ENCODE measurements at regions not wholly inside any gene's neighbourhood (a gene's known extent, or its start where the extent isn't known, plus 50 kb on each side); places are given as distances from the start of the nearest gene placed in this dataset.

DNA sequence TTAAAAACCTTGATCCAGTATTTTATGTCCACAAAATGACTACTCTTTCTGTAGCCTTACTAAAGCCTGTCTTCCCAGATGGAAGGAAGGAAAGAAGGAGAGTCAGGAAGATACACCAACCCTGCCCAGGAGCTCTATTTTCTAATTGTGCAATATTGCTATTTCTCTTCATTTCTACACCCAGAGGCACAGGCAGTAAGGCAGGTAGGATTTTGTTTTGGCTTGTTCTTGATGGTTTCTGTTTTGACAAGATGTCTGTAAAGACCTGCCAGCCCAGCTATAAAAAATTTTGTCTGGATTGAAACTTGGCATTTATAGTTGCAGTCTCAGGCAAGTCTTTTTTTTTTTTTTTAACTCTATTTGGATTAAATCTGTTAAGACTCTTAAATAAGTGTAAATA, 587.5 kb upstream of the ARID1B start:
- Histone ChIP-seq H3K36me3 (ENCODE audit: control insufficient read depth, insufficient read depth, low read length) (no peaks in the 10 kb centered on the region), H3K9ac (no peak overlapping the region), H3K27me3 (ENCODE audit: control insufficient read depth, insufficient read depth, low read length) (no peaks in the 10 kb centered on the region), H3K4me2 (ENCODE audit: low read length) (no peak overlapping the region), H3K4me3 (ENCODE audit: low read depth, low read length) (no peak overlapping the region), H3K27ac (no peak overlapping the region), H3K9me3 (ENCODE audit: control insufficient read depth, low read length) (no peaks in the 10 kb centered on the region), H2AFZ (no peak overlapping the region), H3K79me2 (no peaks in the 10 kb centered on the region), H3K4me1 (no peaks in the 10 kb centered on the region)
- TF ChIP-seq, protein P1, sequence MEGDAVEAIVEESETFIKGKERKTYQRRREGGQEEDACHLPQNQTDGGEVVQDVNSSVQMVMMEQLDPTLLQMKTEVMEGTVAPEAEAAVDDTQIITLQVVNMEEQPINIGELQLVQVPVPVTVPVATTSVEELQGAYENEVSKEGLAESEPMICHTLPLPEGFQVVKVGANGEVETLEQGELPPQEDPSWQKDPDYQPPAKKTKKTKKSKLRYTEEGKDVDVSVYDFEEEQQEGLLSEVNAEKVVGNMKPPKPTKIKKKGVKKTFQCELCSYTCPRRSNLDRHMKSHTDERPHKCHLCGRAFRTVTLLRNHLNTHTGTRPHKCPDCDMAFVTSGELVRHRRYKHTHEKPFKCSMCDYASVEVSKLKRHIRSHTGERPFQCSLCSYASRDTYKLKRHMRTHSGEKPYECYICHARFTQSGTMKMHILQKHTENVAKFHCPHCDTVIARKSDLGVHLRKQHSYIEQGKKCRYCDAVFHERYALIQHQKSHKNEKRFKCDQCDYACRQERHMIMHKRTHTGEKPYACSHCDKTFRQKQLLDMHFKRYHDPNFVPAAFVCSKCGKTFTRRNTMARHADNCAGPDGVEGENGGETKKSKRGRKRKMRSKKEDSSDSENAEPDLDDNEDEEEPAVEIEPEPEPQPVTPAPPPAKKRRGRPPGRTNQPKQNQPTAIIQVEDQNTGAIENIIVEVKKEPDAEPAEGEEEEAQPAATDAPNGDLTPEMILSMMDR (IDR thresholded peaks at IDR 0.05): no peak

DNA sequence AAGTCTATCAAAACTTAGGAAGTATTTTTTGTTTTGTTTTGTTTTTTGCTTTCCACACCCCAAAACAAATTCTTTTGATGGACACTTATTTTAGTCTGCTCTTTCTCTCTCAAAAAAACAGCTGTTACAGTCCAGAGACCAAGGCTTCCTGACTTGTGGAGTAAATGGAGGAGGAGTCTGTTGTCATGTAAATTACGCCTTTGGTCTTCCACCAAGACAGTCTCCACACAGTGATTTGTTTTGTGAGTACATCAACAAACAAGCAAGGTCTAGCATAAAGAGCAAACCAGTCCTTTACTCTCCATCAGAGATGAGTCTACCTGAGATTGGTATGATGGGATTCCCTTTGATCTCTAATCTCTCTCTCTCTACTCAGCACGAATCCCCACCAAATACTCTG, 588.0 kb upstream of the ARID1B start:
- Histone ChIP-seq H2AFZ (no peak overlapping the region), H3K27ac (no peak overlapping the region), H3K4me1 (no peaks in the 10 kb centered on the region), H3K4me2 (ENCODE audit: low read length) (no peak overlapping the region), H3K36me3 (ENCODE audit: control insufficient read depth, insufficient read depth, low read length) (no peaks in the 10 kb centered on the region), H3K9me3 (ENCODE audit: control insufficient read depth, low read length) (no peaks in the 10 kb centered on the region), H3K9ac (no peak overlapping the region), H3K4me3 (ENCODE audit: low read depth, low read length) (no peak overlapping the region), H3K27me3 (ENCODE audit: control insufficient read depth, insufficient read depth, low read length) (no peaks in the 10 kb centered on the region), H3K79me2 (no peaks in the 10 kb centered on the region)
- TF ChIP-seq, protein P1 (IDR thresholded peaks at IDR 0.05): no peak

DNA sequence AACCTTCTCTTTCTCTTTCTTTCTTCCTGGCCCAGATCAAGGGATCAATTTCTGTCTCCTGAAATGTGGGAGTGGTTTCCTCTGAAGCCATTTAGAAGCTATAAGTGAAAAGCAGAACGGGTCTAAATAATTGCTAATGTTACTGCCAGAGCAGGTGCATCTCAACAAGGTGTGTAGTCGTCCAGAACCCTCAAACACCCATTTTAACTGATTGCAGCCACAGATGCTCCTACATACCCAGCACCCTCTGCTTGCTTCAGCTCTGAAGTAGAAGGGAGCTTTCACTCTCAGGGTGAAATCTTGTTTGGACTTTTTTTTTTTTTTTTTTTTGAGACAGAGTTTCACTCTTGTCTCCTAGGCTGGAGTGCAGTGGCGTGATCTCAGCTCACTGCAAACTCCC, 592.1 kb upstream of the ARID1B start:
- H3K4me2 ChIP-seq (ENCODE audit: low read length): no peak overlapping the region
- no peak overlapping the region for H3K27ac ChIP-seq
- no peaks in the 10 kb centered on the region for H3K9me3 ChIP-seq (ENCODE audit: control insufficient read depth, low read length)
- no peaks in the 10 kb centered on the region for H3K4me1 ChIP-seq
- no peaks in the 10 kb centered on the region for H3K36me3 ChIP-seq (ENCODE audit: control insufficient read depth, insufficient read depth, low read length)
- H3K27me3 ChIP-seq (ENCODE audit: control insufficient read depth, insufficient read depth, low read length): no peaks in the 10 kb centered on the region
- no peak overlapping the region for H3K4me3 ChIP-seq (ENCODE audit: low read depth, low read length)
- H3K79me2 ChIP-seq: no peaks in the 10 kb centered on the region
- H2AFZ ChIP-seq: no peak overlapping the region
- H3K9ac ChIP-seq: no peak overlapping the region
- TF ChIP-seq, protein P1 (IDR thresholded peaks at IDR 0.05): no peak

DNA sequence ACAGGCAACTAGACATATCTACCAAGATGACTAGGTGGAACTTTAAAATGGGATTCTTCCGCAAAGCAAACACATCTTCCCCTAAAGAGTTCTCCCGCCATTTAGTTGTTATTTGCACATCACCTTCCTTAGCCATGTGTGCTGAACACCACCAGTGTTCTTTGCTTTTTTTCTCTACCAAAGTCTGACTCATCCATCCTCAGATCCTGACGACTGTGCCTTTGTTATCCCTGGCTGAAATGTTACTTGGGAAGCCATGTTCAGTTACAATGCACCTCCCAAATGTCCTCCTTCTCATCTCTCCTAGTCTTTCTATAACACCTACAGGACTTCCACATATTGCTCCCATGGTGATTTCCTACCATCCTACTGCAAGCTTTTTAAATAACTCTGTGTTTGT, 593.5 kb upstream of the ARID1B start:
- Histone ChIP-seq H3K36me3 (ENCODE audit: control insufficient read depth, insufficient read depth, low read length) (no peaks in the 10 kb centered on the region), H3K79me2 (no peaks in the 10 kb centered on the region), H3K9me3 (ENCODE audit: control insufficient read depth, low read length) (no peaks in the 10 kb centered on the region), H3K4me2 (ENCODE audit: low read length) (no peak overlapping the region), H3K4me3 (ENCODE audit: low read depth, low read length) (no peak overlapping the region), H3K9ac (no peak overlapping the region), H3K27me3 (ENCODE audit: control insufficient read depth, insufficient read depth, low read length) (no peaks in the 10 kb centered on the region), H2AFZ (no peak overlapping the region), H3K4me1 (no peaks in the 10 kb centered on the region), H3K27ac (no peak overlapping the region)
- TF ChIP-seq, protein P1 (IDR thresholded peaks at IDR 0.05): no peak

DNA sequence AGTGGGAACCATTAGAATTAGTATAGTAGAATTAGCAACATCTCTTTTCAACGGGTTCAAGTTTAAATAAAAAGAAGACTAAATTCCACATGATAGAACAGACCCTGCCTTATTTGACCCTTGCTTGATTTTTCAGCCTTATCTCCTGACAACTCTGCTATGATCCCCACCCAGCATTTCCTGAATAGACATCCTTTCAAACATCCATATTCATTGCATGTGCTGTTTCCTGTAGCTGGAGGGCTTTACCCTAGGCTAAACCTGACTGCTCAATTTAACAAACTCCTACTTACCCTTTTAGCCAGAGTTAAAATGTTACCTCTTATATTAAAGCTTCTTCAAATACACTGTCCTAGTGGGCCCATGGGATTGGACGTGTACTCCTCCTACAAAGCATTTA, 594.8 kb upstream of the ARID1B start:
- Histone ChIP-seq H3K4me2 (ENCODE audit: low read length) (no peak overlapping the region), H3K79me2 (no peaks in the 10 kb centered on the region), H3K27ac (no peak overlapping the region), H3K27me3 (ENCODE audit: control insufficient read depth, insufficient read depth, low read length) (no peaks in the 10 kb centered on the region), H3K36me3 (ENCODE audit: control insufficient read depth, insufficient read depth, low read length) (no peaks in the 10 kb centered on the region), H3K4me1 (no peaks in the 10 kb centered on the region), H3K9me3 (ENCODE audit: control insufficient read depth, low read length) (no peaks in the 10 kb centered on the region), H3K9ac (no peak overlapping the region), H3K4me3 (ENCODE audit: low read depth, low read length) (no peak overlapping the region), H2AFZ (no peak overlapping the region)
- TF ChIP-seq, protein P1 (IDR thresholded peaks at IDR 0.05): no peak
